K562 (cell line): ENCODE measurements at regions not wholly inside any gene's neighbourhood (a gene's known extent, or its start where the extent isn't known, plus 50 kb on each side); places are given as distances from the start of the nearest gene placed in this dataset.

Source experiments
- ATAC-seq: fragments of 200-7000 bp; cut with Tn5 transposase; 3 replicates; pipeline ENCODE4 v1.9.1; 2020; ENCODE audit warnings: moderate library complexity
- BruUV-seq: library from RNA; stranded (reverse); fragments of 400-500 nt; replicated peaks from 2 replicates; lab custom pipeline; 2021; lab: Mats Ljungman, UMichigan
- CTCF ChIA-PET: fragments of 300-600 bp; formaldehyde crosslinking; extraction: SDS; loops from one replicate; lab custom pipeline; 2021; ENCODE audit warnings: low intra/inter-chr PET ratio; lab: Yijun Ruan, JAX
- POLR2A ChIA-PET: fragments of 300-600, 350-650 bp; sonication (Branson Sonifier 250); formaldehyde crosslinking; extraction: SDS; loops from one replicate; lab custom pipeline; 2021; ENCODE audit warnings: antibody characterized with exemption, inconsistent platforms; lab: Yijun Ruan, JAX
- DNase-seq, 4 experiments: peaks; one replicate each; pipeline versions ENCODE4 v3.0.0 to v3.0.0-alpha.2; 2011 to 2018; ENCODE audit warnings: low spot score in 3 of 4, mixed read lengths in 3 of 4; ENCODE audit errors: extremely low read depth in 1 of 4
- FAIRE-seq: peaks from 2 replicates; lab custom pipeline; 2011; peaks lifted over from hg19 to GRCh38; lab: Jason Lieb, UNC
- H2AFZ ChIP-seq: 2 replicates; pipeline ENCODE4 v1.6.0; 2011; ENCODE audit warnings: low read depth, low read length, control low read depth, inconsistent platforms
- H3K27ac ChIP-seq: fragments of 200-600 bp; 3 replicates; pipeline ENCODE4 v1.8.0; 2011; ENCODE audit warnings: low read depth, mild to moderate bottlenecking, control low read depth, inconsistent platforms, low read length, moderate library complexity, mixed read lengths; ENCODE audit errors: extremely low read depth
- H3K27me3 ChIP-seq, 2 experiments: fragments of 300-600 bp in 1 of 2; 2 replicates in 1 of 2; 3 replicates in 1 of 2; pipeline versions ENCODE4 v1.6.0 to v1.8.0; 2011; ENCODE audit warnings: inconsistent platforms in 2 of 2, low read length in 2 of 2, mild to moderate bottlenecking in 1 of 2, mixed read lengths in 1 of 2, moderate library complexity in 1 of 2; ENCODE audit not compliant: control insufficient read depth in 2 of 2, insufficient read depth in 2 of 2
- H3K36me3 ChIP-seq: fragments of 300-600 bp; 3 replicates; pipeline ENCODE4 v1.8.0; 2011; ENCODE audit warnings: mild to moderate bottlenecking, low read length, inconsistent platforms; ENCODE audit not compliant: control insufficient read depth, insufficient read depth
- H3K4me1 ChIP-seq, 2 experiments: fragments of 200-600 bp in 1 of 2; replicated peaks in 1 of 2; 2 replicates in 1 of 2; 3 replicates in 1 of 2; pipeline versions ENCODE4 v1.5.1 to v1.8.0; 2011; ENCODE audit warnings: inconsistent platforms in 2 of 2, low read length in 2 of 2, mild to moderate bottlenecking in 1 of 2, mixed read lengths in 1 of 2, moderate library complexity in 1 of 2; ENCODE audit not compliant: control insufficient read depth in 2 of 2, insufficient read depth in 2 of 2
- H3K4me2 ChIP-seq: 2 replicates; pipeline ENCODE4 v1.6.1; 2011; ENCODE audit warnings: low read length, control low read depth, inconsistent platforms, mixed read lengths; ENCODE audit not compliant: insufficient read depth
- H3K4me3 ChIP-seq: fragments of 200-600 bp; sonication (generic), shearing (Covaris generic); 2 replicates; pipeline ENCODE4 v1.5.1; 2016; ENCODE audit warnings: control low read depth, inconsistent platforms
- H3K79me2 ChIP-seq: fragments of 200-600 bp; 3 replicates; pipeline ENCODE4 v1.8.0; 2011; ENCODE audit warnings: low read length, inconsistent platforms; ENCODE audit not compliant: control insufficient read depth, insufficient read depth
- H3K9ac ChIP-seq, 2 experiments: 2 replicates each; pipeline versions ENCODE4 v1.6.0 to v1.6.1; 2011; ENCODE audit warnings: low read depth in 2 of 2, low read length in 2 of 2, control low read depth in 1 of 2, inconsistent platforms in 1 of 2, mild to moderate bottlenecking in 1 of 2, mixed read lengths in 1 of 2; ENCODE audit not compliant: insufficient read depth in 1 of 2
- H3K9me1 ChIP-seq: one replicate; pipeline ENCODE4 v1.6.0; 2011; ENCODE audit warnings: inconsistent platforms, mild to moderate bottlenecking, low read length, moderate library complexity; ENCODE audit not compliant: control insufficient read depth, insufficient read depth
- H3K9me3 ChIP-seq: replicated peaks from 2 replicates; pipeline ENCODE4 v1.5.1; 2011; ENCODE audit warnings: low read depth, low read length, inconsistent platforms; ENCODE audit not compliant: control insufficient read depth, insufficient read depth
- H4K20me1 ChIP-seq: replicated peaks from 2 replicates; pipeline ENCODE4 v1.6.1; 2011; ENCODE audit warnings: low read length, inconsistent platforms, mixed read lengths; ENCODE audit not compliant: control insufficient read depth, insufficient read depth
- KAT8 ChIP-seq: fragments of 450-650 bp; IDR thresholded peaks from 2 replicates; pipeline ENCODE4 v1.6.1; 2016; ENCODE audit warnings: low read depth, mild to moderate bottlenecking
- MIER1 ChIP-seq: fragments of 450-650 bp; IDR thresholded peaks from 2 replicates; pipeline ENCODE4 v1.6.1; 2016; ENCODE audit warnings: antibody characterized with exemption, mild to moderate bottlenecking, low read depth
- PURB ChIP-seq: sonication (generic); formaldehyde crosslinking; IDR thresholded peaks from 2 replicates; pipeline ENCODE4 v1.9.0; 2021; ENCODE audit warnings: low read depth, mild to moderate bottlenecking, missing genetic modification reagents
- SIRT6 ChIP-seq: IDR thresholded peaks from one replicate; pipeline ENCODE4 v1.6.1; 2012; ENCODE audit warnings: low read depth, mild to moderate bottlenecking, control low read depth, inconsistent platforms, low read length, moderate library complexity
- in situ Hi-C: fragments of 300-500 bp; cut with MboI; formaldehyde crosslinking; loops from 4 replicates; pipeline ENCODE4 v1.15.0; 2018; ENCODE audit warnings: inconsistent platforms, mixed read lengths
- intact Hi-C: fragments of 100-400 bp; cut with micrococcal nuclease; formaldehyde crosslinking; loops from 2 replicates; pipeline ENCODE4 v1.14.2; 2022
- TF ChIP-seq, protein P1 (sequence below): IDR thresholded peaks from 2 replicates; pipeline ENCODE4 v1.6.1; 2011; ENCODE audit warnings: borderline replicate concordance, low read depth, mild to moderate bottlenecking, moderate library complexity, low read length; ENCODE audit not compliant: insufficient read depth, poor library complexity, severe bottlenecking
- TF ChIP-seq, protein P2 (sequence below): IDR thresholded peaks from 3 replicates; pipeline ENCODE4 v1.6.1; 2011; ENCODE audit warnings: borderline replicate concordance, mild to moderate bottlenecking; ENCODE audit not compliant: insufficient read length, insufficient read depth
- TF ChIP-seq, protein P3 (sequence below): fragments of 450-650 bp; formaldehyde crosslinking; IDR thresholded peaks from 2 replicates; pipeline ENCODE4 v1.4.0; 2020; ENCODE audit warnings: mild to moderate bottlenecking, moderate library complexity
- TF ChIP-seq, protein P4 (sequence below), 2 experiments: fragments of 450-650 bp; IDR thresholded peaks; 2 replicates each; pipeline ENCODE4 v1.6.1; 2016; ENCODE audit warnings: mild to moderate bottlenecking in 2 of 2, borderline replicate concordance in 1 of 2, low read depth in 1 of 2, moderate library complexity in 1 of 2

DNA sequence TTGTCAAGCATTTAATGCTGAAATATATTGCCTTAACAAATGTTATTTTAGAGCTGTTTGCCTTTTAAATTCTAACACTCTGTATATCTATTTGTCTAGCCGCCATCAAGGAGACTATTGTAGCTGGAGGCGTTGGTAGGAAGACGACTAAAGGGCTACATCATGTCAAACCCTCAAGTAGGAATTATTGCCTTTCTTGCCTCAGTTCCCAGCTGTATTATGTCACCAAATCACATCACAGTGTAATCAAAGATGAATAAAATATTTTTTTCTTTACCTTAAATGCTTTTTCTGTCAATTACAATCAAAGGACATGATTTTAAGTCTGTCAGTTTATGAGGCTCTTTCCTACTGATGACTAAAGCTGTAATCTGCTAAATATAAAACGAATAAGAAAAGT lies 233.1 kb downstream of the ZIC4 start (continued):
- TF ChIP-seq, protein P1, sequence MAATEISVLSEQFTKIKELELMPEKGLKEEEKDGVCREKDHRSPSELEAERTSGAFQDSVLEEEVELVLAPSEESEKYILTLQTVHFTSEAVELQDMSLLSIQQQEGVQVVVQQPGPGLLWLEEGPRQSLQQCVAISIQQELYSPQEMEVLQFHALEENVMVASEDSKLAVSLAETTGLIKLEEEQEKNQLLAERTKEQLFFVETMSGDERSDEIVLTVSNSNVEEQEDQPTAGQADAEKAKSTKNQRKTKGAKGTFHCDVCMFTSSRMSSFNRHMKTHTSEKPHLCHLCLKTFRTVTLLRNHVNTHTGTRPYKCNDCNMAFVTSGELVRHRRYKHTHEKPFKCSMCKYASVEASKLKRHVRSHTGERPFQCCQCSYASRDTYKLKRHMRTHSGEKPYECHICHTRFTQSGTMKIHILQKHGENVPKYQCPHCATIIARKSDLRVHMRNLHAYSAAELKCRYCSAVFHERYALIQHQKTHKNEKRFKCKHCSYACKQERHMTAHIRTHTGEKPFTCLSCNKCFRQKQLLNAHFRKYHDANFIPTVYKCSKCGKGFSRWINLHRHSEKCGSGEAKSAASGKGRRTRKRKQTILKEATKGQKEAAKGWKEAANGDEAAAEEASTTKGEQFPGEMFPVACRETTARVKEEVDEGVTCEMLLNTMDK: no peak
- TF ChIP-seq, protein P2, sequence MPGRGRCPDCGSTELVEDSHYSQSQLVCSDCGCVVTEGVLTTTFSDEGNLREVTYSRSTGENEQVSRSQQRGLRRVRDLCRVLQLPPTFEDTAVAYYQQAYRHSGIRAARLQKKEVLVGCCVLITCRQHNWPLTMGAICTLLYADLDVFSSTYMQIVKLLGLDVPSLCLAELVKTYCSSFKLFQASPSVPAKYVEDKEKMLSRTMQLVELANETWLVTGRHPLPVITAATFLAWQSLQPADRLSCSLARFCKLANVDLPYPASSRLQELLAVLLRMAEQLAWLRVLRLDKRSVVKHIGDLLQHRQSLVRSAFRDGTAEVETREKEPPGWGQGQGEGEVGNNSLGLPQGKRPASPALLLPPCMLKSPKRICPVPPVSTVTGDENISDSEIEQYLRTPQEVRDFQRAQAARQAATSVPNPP: no peak
- TF ChIP-seq SIRT6 (no peak), KAT8 (no peak), MIER1 (no peak)
- TF ChIP-seq, protein P3, sequence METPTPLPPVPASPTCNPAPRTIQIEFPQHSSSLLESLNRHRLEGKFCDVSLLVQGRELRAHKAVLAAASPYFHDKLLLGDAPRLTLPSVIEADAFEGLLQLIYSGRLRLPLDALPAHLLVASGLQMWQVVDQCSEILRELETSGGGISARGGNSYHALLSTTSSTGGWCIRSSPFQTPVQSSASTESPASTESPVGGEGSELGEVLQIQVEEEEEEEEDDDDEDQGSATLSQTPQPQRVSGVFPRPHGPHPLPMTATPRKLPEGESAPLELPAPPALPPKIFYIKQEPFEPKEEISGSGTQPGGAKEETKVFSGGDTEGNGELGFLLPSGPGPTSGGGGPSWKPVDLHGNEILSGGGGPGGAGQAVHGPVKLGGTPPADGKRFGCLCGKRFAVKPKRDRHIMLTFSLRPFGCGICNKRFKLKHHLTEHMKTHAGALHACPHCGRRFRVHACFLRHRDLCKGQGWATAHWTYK (CRISPR knock-in tag): no peak

DNA sequence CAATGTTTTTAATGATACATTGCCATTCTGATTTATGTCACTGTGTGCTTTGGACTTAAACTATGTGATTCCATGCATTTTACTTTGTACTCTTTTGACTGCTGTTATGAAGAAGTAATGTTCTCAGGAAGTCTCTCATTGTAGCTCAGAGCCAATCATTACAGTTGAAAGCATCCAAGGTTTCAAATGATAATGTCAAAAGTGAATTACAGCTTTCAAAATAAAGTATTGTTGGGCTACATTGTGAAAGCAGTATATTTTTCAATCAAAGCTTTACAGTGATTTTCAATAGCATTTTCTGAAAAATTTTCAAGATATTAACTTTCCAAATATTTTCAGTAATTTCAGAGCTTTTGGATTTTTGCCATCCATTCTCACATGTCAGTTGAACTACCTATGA lies 243.6 kb downstream of the ZIC4 start:
- Histone ChIP-seq H3K27ac (no peak overlapping the region), H3K9me1 (no peaks in the 10 kb centered on the region), H3K9me3 (no peaks in the 10 kb centered on the region), H3K79me2 (no peaks in the 10 kb centered on the region), H3K36me3 (no peaks in the 10 kb centered on the region), H3K4me3 (no peak overlapping the region), H2AFZ (no peak overlapping the region), H3K9ac (no peak overlapping the region), H3K27me3 (no peaks in the 10 kb centered on the region), H3K4me2 (no peak overlapping the region), H4K20me1 (no peaks in the 10 kb centered on the region), H3K4me1 (no peaks in the 10 kb centered on the region)
- in situ Hi-C loops (no loop called here), intact Hi-C loops (no loop called here)
- ATAC-seq (no peak), FAIRE-seq (no peak), DNase-seq (no peak)
- BruUV-seq: no TSS peak
- ChIA-PET CTCF (no interaction called here), POLR2A (interaction anchor here (0.7 kb wide), 1 partner anchor 1781 kb away, joined by 3 read pairs; no protein-coding TSS in a partner anchor)
- TF ChIP-seq, protein P4, sequence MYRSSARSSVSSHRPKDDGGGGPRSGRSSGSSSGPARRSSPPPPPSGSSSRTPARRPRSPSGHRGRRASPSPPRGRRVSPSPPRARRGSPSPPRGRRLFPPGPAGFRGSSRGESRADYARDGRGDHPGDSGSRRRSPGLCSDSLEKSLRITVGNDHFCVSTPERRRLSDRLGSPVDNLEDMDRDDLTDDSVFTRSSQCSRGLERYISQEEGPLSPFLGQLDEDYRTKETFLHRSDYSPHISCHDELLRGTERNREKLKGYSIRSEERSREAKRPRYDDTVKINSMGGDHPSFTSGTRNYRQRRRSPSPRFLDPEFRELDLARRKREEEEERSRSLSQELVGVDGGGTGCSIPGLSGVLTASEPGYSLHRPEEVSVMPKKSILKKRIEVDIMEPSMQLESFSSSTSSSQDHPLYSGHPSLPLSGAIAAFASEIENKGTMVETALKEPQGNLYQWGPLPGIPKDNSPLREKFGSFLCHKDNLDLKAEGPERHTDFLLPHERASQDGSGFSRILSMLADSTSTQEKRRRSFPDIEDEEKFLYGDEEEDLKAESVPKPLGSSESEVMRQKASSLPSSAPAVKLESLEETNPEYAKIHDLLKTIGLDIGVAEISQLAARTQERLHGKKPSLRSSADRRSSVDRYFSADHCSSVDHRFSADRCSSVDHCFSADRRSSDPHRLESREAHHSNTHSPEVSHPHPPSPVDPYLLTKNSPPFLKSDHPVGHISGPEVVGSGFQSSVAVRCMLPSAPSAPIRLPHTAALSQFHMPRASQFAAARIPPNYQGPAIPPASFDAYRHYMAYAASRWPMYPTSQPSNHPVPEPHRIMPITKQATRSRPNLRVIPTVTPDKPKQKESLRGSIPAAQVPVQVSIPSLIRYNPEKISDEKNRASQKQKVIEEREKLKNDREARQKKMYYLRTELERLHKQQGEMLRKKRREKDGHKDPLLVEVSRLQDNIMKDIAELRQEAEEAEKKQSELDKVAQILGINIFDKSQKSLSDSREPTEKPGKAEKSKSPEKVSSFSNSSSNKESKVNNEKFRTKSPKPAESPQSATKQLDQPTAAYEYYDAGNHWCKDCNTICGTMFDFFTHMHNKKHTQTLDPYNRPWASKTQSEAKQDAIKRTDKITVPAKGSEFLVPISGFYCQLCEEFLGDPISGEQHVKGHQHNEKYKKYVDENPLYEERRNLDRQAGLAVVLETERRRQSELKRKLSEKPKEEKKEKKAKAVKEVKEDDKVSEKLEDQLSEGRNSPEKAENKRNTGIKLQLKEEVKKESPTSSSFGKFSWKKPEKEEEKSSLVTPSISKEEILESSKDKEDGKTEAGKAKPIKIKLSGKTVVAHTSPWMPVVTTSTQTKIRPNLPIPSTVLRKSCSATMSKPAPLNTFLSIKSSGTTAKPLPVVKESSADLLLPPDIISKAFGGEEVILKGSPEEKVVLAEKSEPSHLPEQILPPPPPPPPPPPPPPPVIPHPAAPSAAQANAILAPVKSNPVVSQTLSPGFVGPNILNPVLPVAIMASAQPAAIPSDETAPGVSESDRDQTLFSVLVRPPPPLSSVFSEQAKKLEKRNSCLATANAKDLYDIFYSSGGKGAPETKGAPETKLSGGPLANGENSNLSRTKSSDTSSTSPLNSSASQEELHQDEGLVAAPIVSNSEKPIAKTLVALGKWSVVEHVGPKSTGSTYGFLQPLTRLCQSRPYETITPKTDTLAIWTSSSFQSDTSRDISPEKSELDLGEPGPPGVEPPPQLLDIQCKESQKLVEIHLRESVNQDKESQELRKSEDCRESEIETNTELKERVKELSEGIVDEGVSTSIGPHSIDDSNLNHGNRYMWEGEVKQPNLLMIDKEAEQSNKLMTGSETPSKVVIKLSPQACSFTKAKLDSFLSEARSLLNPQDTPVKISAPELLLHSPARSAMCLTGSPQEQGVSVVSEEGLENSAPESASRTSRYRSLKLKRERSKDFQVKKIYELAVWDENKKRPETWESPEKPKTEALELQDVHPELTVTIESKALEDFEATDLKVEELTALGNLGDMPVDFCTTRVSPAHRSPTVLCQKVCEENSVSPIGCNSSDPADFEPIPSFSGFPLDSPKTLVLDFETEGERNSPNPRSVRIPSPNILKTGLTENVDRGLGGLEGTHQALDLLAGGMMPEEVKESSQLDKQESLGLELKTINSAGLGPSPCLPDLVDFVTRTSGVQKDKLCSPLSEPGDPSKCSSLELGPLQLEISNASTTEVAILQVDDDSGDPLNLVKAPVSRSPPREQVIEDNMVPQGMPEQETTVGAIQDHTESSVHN (IDR thresholded peaks at IDR 0.05; ENCODE audit: borderline replicate concordance in 1 of 2, low read depth in 1 of 2): no peak
- TF ChIP-seq PURB (CRISPR knock-in tag): no peak
